Activated CD4-positive, alpha-beta T cell treated with anti-CD3 and anti-CD28 coated beads for 24 hours (primary cell): ENCODE measurements at regions not wholly inside any gene's neighbourhood (a gene's known extent, or its start where the extent isn't known, plus 50 kb on each side); places are given as distances from the start of the nearest gene placed in this dataset.

Experiments
- DNase-seq, 2 donors: peaks; one replicate each; pipeline ENCODE4 v3.0.0-alpha.2; 2020; ENCODE audit warnings: low read depth in 2 of 2

- DNase-seq, result no peak
Observed at GRCh38 chr13:63999614-64000305, 2584.1 kb upstream of the PCDH20 start.

- no peak for DNase-seq
Observed at GRCh38 chr13:63983366-63983765, 2567.7 kb upstream of the PCDH20 start.

GRCh38 chr13:63979951-63980350 lies 2564.3 kb upstream of the PCDH20 start:
- no peak for DNase-seq

GRCh38 chr13:63972328-63972727 lies 2556.7 kb upstream of the PCDH20 start:
- DNase-seq, result no peak

GRCh38 chr13:63954683-63955082 lies 2539.0 kb upstream of the PCDH20 start:
- DNase-seq, result no peak

- DNase-seq, result no peak
Observed at GRCh38 chr13:63948045-63948444, 2532.4 kb upstream of the PCDH20 start.

GRCh38 chr13:63944911-63945310 lies 2529.3 kb upstream of the PCDH20 start:
- DNase-seq, result no peak

DNA sequence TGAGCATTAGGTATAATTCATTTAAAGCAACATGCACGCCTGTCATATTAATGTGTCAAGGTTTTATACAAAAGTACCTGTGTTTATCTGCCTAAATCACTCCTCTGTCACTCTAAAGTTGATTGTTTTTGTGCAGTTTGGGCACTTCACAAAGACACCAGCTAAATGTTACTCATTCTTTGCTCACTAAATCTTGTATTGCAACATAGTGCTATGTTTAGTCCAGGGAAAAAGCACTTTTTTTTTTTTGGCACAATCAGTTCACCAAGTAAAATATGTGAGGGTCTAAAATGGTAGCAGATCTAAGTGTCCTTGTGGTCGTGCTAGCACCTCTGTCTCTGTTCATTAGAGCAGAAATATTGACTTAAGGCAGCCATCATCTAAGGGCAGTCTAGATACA lies 2526.7 kb upstream of the PCDH20 start:
- DNase-seq, result no peak

DNA sequence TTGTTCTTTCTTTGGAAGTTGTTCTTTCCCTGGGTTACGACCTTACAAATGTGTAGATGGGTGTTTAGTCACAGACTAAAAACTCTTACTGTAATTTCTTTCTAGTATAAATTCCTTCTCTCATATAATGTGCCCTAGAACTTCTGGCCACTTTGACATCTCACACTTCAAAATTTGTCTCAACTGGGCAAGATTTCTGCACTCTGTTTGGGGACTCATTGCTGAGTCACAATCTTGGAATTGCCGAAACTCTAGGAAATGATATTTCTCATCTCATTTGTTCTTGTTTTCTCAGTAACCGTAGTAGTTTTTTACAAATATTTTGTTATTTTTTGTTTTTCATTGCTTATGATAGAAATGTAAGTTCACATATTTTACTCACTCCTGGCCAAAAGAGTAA lies 2523.2 kb upstream of the PCDH20 start:
- DNase-seq, result no peak

- DNase-seq, result no peak
Observed at GRCh38 chr13:63910511-63910910, 2494.9 kb upstream of the PCDH20 start.

- no peak for DNase-seq
Observed at GRCh38 chr13:63909726-63910375, 2494.2 kb upstream of the PCDH20 start.

GRCh38 chr13:63902141-63902540 lies 2486.5 kb upstream of the PCDH20 start:
- DNase-seq, result no peak

DNA sequence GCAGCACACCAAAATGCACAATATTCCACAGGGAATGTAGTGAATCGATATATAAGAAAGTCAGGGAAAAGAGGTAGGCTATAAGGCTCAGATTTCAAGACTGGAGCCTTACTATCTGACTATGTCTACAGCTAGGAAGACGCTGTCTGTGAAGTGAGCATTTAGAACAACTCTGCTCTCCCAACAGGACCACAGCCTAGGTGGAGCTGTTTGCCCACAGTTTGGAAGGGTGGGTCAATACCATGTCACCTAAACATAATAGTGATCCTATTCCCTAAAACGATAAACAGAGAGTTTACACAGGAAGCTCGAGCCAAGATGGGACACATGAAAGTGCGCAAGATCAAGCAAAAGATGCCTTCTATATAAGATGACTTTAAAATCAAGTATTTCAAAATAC lies 2486.0 kb upstream of the PCDH20 start:
- no peak for DNase-seq

DNA sequence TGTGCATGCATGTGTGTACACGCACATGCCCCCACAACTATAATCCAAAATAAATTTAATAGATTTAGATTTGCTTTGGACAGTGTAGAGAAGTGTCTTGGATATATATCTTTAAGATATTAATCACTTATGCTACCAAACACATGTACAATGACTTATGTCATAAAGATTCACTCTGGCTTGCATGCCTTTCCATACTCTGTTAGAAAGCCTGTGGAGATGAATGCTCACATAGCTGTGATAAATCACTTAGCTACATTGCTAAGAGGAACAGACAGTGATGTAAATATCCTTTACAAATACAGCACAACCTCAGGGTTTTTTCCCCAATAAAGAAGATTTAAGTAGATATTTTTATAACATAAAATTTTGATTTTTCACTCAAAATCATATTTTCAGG lies 2484.8 kb upstream of the PCDH20 start:
- DNase-seq, result no peak

DNA sequence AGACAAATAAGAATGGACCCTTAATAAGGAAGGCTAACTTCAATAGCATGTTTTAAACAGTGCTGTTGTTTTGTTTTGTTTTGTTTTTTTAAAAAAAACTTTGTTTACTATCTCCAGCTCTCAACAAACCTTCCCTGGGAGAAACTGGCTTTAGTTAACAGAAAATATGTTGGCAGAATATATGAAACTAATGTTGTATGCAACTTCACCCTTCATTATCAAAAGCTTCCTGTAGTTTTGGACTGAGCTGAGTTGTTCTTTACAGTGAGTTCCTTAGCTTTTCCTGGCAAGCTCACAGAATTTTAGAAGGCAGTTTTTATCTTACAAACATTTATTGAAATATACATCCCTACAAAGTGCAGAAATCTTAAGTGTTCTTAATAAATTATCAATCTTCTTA lies 2480.7 kb upstream of the PCDH20 start:
- DNase-seq, result no peak

DNA sequence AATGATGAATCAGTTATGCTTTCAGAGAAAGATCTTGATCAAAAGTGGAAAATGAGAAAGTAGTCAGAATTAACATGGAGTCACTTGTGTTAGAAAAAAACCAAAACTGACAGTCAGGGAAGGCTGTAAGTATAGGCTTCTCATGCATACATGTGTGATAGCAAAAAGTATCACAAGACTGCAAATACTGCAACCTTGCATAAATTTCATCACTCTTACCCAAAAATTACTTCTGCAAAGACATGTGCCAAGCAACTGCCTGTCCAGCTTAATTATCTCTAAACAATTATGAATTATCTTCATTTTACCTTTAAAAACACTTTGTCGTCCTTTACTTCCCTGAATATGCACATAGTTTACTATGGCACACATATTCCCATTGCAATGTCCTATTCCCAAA lies 2466.4 kb upstream of the PCDH20 start:
- no peak for DNase-seq

DNA sequence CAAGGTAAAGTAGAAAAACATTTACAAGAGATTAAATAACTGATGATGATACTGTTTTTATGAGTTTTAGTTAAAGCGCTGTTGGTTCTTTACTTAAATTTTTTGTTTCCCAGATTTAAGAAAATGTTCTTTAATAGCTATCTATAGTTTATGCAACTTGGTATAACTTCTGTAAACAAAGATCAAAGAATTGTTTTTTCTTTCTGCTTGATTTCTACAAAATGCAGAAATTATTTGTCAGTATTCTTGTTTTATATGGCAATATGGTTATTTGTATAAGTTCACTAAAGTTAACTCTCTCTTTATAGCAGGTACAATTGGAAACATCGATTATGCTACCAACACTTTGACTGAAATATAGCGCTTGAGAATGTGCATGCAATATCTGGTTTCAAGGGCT lies 2465.1 kb upstream of the PCDH20 start:
- no peak for DNase-seq

GRCh38 chr13:63873936-63874335 lies 2458.3 kb upstream of the PCDH20 start:
- DNase-seq, result no peak

GRCh38 chr13:63864171-63864902 lies 2448.7 kb upstream of the PCDH20 start:
- no peak for DNase-seq

- DNase-seq, result no peak
Observed at GRCh38 chr13:63855457-63856118, 2439.9 kb upstream of the PCDH20 start.

- DNase-seq, result no peak
Observed at GRCh38 chr13:63853816-63854215, 2438.2 kb upstream of the PCDH20 start.

- DNase-seq, result no peak
Observed at GRCh38 chr13:63851526-63851925, 2435.9 kb upstream of the PCDH20 start.
